ENCODE measurements at regions not wholly inside any gene's neighbourhood (a gene's known extent, or its start where the extent isn't known, plus 50 kb on each side); places are given as distances from the start of the nearest gene placed in this dataset.

DNA sequence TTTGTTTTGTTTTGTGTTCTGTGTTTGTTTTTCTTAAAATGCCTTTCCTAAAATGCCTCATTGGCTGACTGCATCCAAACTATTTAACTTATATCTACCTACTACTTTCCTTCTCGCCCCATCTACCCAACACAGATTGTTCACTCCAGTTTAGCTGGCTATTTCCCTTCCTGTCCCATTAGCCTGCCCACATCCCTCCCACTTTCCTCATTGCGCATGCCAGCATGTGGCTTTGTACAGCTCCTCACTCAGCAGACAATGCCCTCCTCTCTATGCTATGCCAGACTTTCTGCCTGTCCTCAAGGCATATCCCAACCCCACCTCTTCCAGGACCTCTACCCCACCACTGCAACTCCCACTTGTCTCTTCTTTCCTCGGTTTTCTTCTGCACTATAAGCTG, 94.7 kb upstream of the C1orf21 start:
- H3K4me2 ChIP-seq (ENCODE audit: low read length), result no peak overlapping the region
- H3F3A ChIP-seq (ENCODE audit: control insufficient read depth, insufficient read depth), result no peaks in the 10 kb centered on the region

DNA sequence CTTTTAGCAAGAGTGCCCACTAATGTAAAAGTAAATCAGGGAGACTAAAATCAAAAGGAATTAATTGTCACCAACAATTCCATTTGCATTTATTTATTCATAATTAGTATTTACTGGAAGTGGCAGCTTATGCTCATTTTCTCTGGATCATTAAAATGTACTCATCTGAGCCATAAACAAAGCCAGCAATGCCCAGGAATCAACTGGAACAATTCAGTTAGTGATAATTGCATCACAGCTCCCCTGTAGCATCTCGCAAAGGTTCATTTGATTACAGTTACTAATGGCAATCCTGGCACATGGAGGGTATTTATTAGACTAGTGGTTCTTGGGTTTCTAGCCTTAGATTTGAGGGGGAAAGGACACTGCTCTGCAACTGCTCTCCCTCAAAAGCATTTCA, 92.7 kb upstream of the C1orf21 start:
- TF ChIP-seq, protein P1, sequence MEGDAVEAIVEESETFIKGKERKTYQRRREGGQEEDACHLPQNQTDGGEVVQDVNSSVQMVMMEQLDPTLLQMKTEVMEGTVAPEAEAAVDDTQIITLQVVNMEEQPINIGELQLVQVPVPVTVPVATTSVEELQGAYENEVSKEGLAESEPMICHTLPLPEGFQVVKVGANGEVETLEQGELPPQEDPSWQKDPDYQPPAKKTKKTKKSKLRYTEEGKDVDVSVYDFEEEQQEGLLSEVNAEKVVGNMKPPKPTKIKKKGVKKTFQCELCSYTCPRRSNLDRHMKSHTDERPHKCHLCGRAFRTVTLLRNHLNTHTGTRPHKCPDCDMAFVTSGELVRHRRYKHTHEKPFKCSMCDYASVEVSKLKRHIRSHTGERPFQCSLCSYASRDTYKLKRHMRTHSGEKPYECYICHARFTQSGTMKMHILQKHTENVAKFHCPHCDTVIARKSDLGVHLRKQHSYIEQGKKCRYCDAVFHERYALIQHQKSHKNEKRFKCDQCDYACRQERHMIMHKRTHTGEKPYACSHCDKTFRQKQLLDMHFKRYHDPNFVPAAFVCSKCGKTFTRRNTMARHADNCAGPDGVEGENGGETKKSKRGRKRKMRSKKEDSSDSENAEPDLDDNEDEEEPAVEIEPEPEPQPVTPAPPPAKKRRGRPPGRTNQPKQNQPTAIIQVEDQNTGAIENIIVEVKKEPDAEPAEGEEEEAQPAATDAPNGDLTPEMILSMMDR (IDR thresholded peaks at IDR 0.05; ENCODE audit: low read depth, low read length, poor library complexity, severe bottlenecking), result no peak
- TF ChIP-seq EZH2phosphoT487 (IDR thresholded peaks at IDR 0.05; ENCODE audit: borderline replicate concordance, low read length), result no peak
- Histone ChIP-seq H3K4me2 (ENCODE audit: low read length) (no peak overlapping the region), H3K4me3 (ENCODE audit: low read length) (no peak overlapping the region), H3K4me1 (ENCODE audit: control insufficient read depth, low read length) (no peaks in the 10 kb centered on the region), H3K36me3 (ENCODE audit: control insufficient read depth, low read length) (no peaks in the 10 kb centered on the region), H3K9me3 (ENCODE audit: control insufficient read depth, insufficient read depth, low read length) (peaks cover 11% of the 10 kb centered on the region; the same call in 1 of the 2 replicates), H4K20me1 (ENCODE audit: control insufficient read depth, insufficient read depth, low read depth, low read length) (no peaks in the 10 kb centered on the region), H3F3A (ENCODE audit: control insufficient read depth, insufficient read depth) (no peaks in the 10 kb centered on the region), H3K79me2 (ENCODE audit: control insufficient read depth, low read length) (no peaks in the 10 kb centered on the region), H3K27ac (ENCODE audit: low read depth, low read length) (no peak overlapping the region), H3K9me2 (replicated peaks; ENCODE audit: control insufficient read depth, low read length) (no peaks in the 10 kb centered on the region), H3K27me3 (ENCODE audit: control insufficient read depth, low read length) (no peaks in the 10 kb centered on the region; the same call in 1 of the 2 replicates)

More for the DNA sequence above, 94.7 kb upstream of the C1orf21 start:
- no peak overlapping the region for H3K27ac ChIP-seq (ENCODE audit: low read depth, low read length)
- H3K27me3 ChIP-seq (ENCODE audit: control insufficient read depth, low read length), result no peaks in the 10 kb centered on the region; the same call in 1 of the 2 replicates
- TF ChIP-seq, protein P1 (IDR thresholded peaks at IDR 0.05; ENCODE audit: low read depth, low read length, poor library complexity, severe bottlenecking), result no peak
- TF ChIP-seq EZH2phosphoT487 (IDR thresholded peaks at IDR 0.05; ENCODE audit: borderline replicate concordance, low read length), result no peak
- H4K20me1 ChIP-seq (ENCODE audit: control insufficient read depth, insufficient read depth, low read depth, low read length), result no peaks in the 10 kb centered on the region
- no peaks in the 10 kb centered on the region for H3K79me2 ChIP-seq (ENCODE audit: control insufficient read depth, low read length)
- no peaks in the 10 kb centered on the region for H3K4me1 ChIP-seq (ENCODE audit: control insufficient read depth, low read length)
- peaks cover 11% of the 10 kb centered on the region; the same call in 1 of the 2 replicates for H3K9me3 ChIP-seq (ENCODE audit: control insufficient read depth, insufficient read depth, low read length)
- no peaks in the 10 kb centered on the region for H3K36me3 ChIP-seq (ENCODE audit: control insufficient read depth, low read length)
- H3K9me2 ChIP-seq (replicated peaks; ENCODE audit: control insufficient read depth, low read length), result no peaks in the 10 kb centered on the region
- no peak overlapping the region for H3K4me3 ChIP-seq (ENCODE audit: low read length)

DNA sequence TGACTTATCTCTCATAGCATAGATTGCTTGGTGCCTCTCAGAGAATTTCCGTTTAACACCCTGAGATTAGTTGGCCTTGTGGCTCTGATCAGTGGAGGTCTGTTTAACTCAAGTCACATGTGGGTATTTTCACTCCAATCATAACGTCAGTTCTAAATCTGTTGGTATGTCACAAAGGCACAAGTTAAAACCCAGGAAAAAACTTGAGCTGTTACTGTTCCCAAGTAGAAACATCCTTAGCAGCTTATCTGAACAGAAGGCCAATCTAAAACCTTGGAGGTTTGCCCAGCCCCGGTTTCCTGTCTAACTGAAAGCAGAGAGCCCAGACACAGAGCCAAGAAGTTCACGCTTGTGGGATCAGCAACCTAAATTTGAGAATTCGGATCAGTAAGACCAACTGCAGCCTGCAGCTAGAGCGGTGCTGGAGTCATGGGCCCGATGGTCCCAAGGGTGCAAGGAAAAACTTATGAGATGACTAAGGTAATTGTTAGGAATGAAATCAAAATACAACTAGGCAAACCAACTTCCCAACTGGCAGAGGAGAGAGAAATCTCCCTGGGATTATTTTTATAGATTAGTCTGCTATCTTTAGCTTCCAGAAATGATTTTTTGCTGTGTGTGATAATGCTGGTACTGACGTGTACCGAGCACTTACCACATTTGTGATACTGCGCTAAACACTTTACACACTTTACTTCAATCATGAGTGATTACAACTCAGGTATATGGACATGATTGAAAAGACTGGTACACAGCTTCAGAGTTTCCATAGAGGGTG, 90.2 kb upstream of the C1orf21 start:
- no peaks in the 10 kb centered on the region for H3K36me3 ChIP-seq (ENCODE audit: control insufficient read depth, low read length)
- H3K27me3 ChIP-seq (ENCODE audit: control insufficient read depth, low read length), result no peaks in the 10 kb centered on the region; the same call in 1 of the 2 replicates
- no peak for TF ChIP-seq EZH2phosphoT487 (IDR thresholded peaks at IDR 0.05; ENCODE audit: borderline replicate concordance, low read length)
- TF ChIP-seq, protein P1 (IDR thresholded peaks at IDR 0.05; ENCODE audit: low read depth, low read length, poor library complexity, severe bottlenecking), result no peak
- no peak overlapping the region for H3K4me3 ChIP-seq (ENCODE audit: low read length)
- H3F3A ChIP-seq (ENCODE audit: control insufficient read depth, insufficient read depth), result no peaks in the 10 kb centered on the region
- H3K4me1 ChIP-seq (ENCODE audit: control insufficient read depth, low read length), result no peaks in the 10 kb centered on the region
- H3K79me2 ChIP-seq (ENCODE audit: control insufficient read depth, low read length), result no peaks in the 10 kb centered on the region
- no peaks in the 10 kb centered on the region for H4K20me1 ChIP-seq (ENCODE audit: control insufficient read depth, insufficient read depth, low read depth, low read length)
- no peak overlapping the region for H3K27ac ChIP-seq (ENCODE audit: low read depth, low read length)
- H3K9me2 ChIP-seq (replicated peaks; ENCODE audit: control insufficient read depth, low read length), result no peaks in the 10 kb centered on the region
- H3K9me3 ChIP-seq (ENCODE audit: control insufficient read depth, insufficient read depth, low read length), result no peaks in the 10 kb centered on the region
- H3K4me2 ChIP-seq (ENCODE audit: low read length), result no peak overlapping the region
